Type B pancreatic cell (in vitro differentiated cells): ENCODE measurements at regions not wholly inside any gene's neighbourhood (a gene's known extent, or its start where the extent isn't known, plus 50 kb on each side); places are given as distances from the start of the nearest gene placed in this dataset.

Source experiments
- DNase-seq: peaks from one replicate; pipeline ENCODE4 v3.0.0; 2021; ENCODE audit warnings: mixed read lengths; ENCODE audit not compliant: unreplicated experiment; ENCODE audit errors: extremely low spot score
- H3K27ac Mint-ChIP-seq: 2 replicates; pipeline ENCODE4 v1.8.0; 2021; ENCODE audit warnings: mild to moderate bottlenecking, mixed read lengths
- H3K27me3 Mint-ChIP-seq: 2 replicates; pipeline ENCODE4 v1.8.0; 2021; ENCODE audit warnings: mixed read lengths
- H3K36me3 Mint-ChIP-seq: 2 replicates; pipeline ENCODE4 v1.8.0; 2021; ENCODE audit warnings: mixed read lengths
- H3K4me1 Mint-ChIP-seq: one replicate; pipeline ENCODE4 v1.8.0; 2021; ENCODE audit warnings: mixed read lengths; ENCODE audit not compliant: unreplicated experiment
- H3K4me3 Mint-ChIP-seq: 2 replicates; pipeline ENCODE4 v1.8.0; 2021; ENCODE audit warnings: mild to moderate bottlenecking, mixed read lengths
- H3K9me3 Mint-ChIP-seq: 2 replicates; pipeline ENCODE4 v1.8.0; 2021; ENCODE audit warnings: mixed read lengths
- TF ChIP-seq, protein P1 (sequence below): fragments of 200-600 bp; sonication (generic); conservative IDR thresholded peaks from 2 replicates; pipeline ENCODE4 v1.5.0; 2021; ENCODE audit warnings: antibody characterized with exemption, mild to moderate bottlenecking

DNA sequence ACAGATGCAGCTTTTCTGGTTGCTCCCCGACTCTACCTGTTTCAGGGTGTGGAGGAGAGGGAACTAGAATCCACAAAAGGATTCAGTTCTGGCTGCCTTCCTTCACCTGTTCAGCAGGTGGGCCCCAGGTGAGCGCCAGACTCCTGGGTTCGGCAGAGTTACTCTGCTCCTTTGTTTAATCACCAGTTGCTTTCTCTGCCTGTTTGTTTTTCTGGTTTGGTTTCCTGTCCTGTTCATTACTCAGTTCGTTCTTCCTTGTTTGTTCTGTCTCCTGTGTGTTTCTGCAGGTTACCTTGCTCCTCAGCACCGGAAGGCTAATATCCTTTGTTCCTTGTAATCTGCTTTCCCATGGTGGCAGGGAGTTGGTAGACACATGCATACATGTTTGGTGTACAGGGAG is 508.5 kb upstream of the ATP11B start:
- Mint-ChIP-seq H3K4me3 (peak overlapping the region; percentile 67), H3K4me1 (peaks cover 8% of the 10 kb centered on the region), H3K9me3 (peaks cover 5% of the 10 kb centered on the region), H3K27ac (peak overlapping the region; percentile 87), H3K27me3 (no peaks in the 10 kb centered on the region), H3K36me3 (no peaks in the 10 kb centered on the region)
- TF ChIP-seq, protein P1, sequence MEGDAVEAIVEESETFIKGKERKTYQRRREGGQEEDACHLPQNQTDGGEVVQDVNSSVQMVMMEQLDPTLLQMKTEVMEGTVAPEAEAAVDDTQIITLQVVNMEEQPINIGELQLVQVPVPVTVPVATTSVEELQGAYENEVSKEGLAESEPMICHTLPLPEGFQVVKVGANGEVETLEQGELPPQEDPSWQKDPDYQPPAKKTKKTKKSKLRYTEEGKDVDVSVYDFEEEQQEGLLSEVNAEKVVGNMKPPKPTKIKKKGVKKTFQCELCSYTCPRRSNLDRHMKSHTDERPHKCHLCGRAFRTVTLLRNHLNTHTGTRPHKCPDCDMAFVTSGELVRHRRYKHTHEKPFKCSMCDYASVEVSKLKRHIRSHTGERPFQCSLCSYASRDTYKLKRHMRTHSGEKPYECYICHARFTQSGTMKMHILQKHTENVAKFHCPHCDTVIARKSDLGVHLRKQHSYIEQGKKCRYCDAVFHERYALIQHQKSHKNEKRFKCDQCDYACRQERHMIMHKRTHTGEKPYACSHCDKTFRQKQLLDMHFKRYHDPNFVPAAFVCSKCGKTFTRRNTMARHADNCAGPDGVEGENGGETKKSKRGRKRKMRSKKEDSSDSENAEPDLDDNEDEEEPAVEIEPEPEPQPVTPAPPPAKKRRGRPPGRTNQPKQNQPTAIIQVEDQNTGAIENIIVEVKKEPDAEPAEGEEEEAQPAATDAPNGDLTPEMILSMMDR: no peak
- DNase-seq: no peak

DNA sequence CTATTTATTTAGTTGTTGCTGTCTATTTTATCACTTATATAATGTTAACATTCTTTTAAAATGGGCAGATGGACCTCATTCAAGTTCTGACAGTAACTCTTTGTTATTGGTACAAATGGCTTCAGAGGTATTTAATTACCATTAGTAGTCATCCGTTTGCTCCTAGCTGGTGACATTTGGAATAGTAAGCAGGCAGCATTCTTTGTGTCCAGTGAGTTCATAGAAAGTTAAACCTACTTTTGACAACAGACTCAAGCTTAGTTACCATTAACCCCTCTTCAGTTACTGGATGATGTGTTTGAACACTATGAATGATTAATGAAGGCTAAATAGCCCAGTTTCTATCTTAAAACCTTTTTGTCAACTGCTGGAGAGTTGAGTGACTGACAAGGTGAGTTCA is 500.7 kb upstream of the ATP11B start:
- H3K9me3 Mint-ChIP-seq: no peaks in the 10 kb centered on the region
- H3K4me1 Mint-ChIP-seq: no peaks in the 10 kb centered on the region
- no peaks in the 10 kb centered on the region for H3K36me3 Mint-ChIP-seq
- H3K27ac Mint-ChIP-seq: no peak overlapping the region
- no peak for DNase-seq
- TF ChIP-seq, protein P1: no peak
- no peak overlapping the region for H3K4me3 Mint-ChIP-seq
- no peaks in the 10 kb centered on the region for H3K27me3 Mint-ChIP-seq

DNA sequence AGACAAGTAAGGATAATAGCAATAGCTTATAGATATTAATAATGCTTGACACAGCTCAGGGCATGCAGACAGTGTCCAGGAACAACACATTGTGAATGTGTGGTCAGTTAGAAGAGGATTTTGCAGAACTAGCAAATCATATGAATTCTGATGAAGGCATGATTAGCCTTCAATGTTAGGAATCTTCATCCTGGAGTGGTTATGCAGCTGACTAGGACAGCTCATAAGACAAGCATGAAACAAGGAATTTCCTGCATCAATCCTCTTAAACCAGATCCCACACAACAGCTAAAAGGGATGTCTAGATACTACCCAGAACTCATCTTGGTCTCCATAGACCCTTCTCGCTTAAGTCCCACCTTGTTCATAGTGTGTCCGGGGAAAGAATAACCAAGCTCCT is 499.0 kb upstream of the ATP11B start:
- H3K27ac Mint-ChIP-seq: no peak overlapping the region
- no peak for DNase-seq
- H3K36me3 Mint-ChIP-seq: no peaks in the 10 kb centered on the region
- no peaks in the 10 kb centered on the region for H3K9me3 Mint-ChIP-seq
- no peaks in the 10 kb centered on the region for H3K4me1 Mint-ChIP-seq
- no peak overlapping the region for H3K4me3 Mint-ChIP-seq
- TF ChIP-seq, protein P1: no peak
- H3K27me3 Mint-ChIP-seq: no peaks in the 10 kb centered on the region

DNA sequence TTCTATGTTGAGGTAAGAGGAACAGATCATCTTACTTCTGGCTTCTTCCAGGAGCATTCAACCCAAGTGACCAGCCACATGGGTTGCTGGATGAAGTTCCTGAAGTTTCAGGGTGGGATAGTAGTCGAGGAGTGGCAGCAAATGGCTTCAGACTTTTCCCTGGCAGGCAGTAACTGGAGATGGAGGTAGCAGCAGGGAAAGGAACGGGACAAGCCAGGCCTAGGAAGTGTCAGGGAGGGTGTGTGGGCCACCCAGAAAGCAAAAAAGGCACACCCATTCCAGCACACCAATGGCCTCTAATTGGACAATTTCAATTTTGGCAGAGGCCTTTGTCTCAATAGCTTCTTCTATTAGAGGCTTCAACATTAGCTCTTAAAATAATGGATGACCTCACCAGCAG is 498.6 kb upstream of the ATP11B start:
- Mint-ChIP-seq H3K27me3 (no peaks in the 10 kb centered on the region), H3K4me1 (no peaks in the 10 kb centered on the region), H3K36me3 (no peaks in the 10 kb centered on the region), H3K4me3 (no peak overlapping the region), H3K9me3 (no peaks in the 10 kb centered on the region), H3K27ac (no peak overlapping the region)
- DNase-seq: no peak
- TF ChIP-seq, protein P1: no peak

DNA sequence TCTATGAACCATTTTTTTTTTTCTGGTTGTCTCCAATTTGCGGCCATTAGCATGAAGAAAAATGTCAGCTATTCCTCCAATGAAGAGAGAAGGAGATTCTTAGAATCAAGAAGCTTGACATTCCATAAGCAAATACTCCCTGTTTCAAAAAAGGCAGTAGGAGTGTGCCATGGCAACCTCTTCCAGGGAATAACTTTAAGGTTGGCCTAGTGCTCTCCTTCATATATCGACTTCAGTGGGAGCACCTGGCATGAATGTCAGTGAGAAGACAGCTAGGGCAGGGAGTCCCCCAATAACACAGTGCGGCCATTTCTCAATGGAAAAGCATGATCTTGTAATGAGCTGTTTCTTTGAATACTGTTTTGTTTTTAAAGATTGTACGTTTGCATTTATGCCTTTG is 493.0 kb upstream of the ATP11B start:
- Mint-ChIP-seq H3K27me3 (no peaks in the 10 kb centered on the region), H3K4me1 (no peaks in the 10 kb centered on the region), H3K27ac (no peak overlapping the region), H3K4me3 (no peak overlapping the region), H3K9me3 (no peaks in the 10 kb centered on the region), H3K36me3 (no peaks in the 10 kb centered on the region)
- TF ChIP-seq, protein P1: no peak
- no peak for DNase-seq

DNA sequence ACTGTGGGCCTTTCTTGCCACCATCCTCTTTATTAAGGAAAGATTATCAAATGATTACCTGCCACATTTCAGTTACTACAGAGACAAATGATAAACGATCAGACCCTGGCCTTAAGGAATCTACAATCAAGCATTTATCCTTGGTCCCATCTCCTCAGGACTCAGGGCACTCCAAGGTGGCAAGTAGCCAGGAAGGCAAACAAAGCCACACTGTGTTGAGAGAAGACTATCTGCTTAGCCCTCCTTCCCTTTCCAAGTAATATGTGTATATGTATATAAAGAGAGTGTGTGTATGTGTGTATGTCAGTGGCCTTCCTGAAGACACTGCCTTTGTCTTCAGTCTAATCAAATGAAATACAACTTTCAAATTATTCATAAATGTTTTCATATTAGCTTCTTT is 490.1 kb upstream of the ATP11B start:
- no peak overlapping the region for H3K4me3 Mint-ChIP-seq
- H3K9me3 Mint-ChIP-seq: no peaks in the 10 kb centered on the region
- no peaks in the 10 kb centered on the region for H3K27me3 Mint-ChIP-seq
- H3K4me1 Mint-ChIP-seq: peaks cover 2% of the 10 kb centered on the region
- DNase-seq: no peak
- no peak overlapping the region for H3K27ac Mint-ChIP-seq
- H3K36me3 Mint-ChIP-seq: no peaks in the 10 kb centered on the region
- TF ChIP-seq, protein P1: no peak
